Liver (tissue), 3 donors: ENCODE measurements at regions not wholly inside any gene's neighbourhood (a gene's known extent, or its start where the extent isn't known, plus 50 kb on each side); places are given as distances from the start of the nearest gene placed in this dataset.

Source experiments
- ATF3 ChIP-seq: IDR thresholded peaks from 2 replicates; pipeline ENCODE4 v1.6.1; 2016; ENCODE audit warnings: antibody characterized with exemption
- RAD21 ChIP-seq, 2 donors: IDR thresholded peaks; 2 replicates each; pipeline ENCODE4 v1.6.1; 2016; ENCODE audit warnings: antibody characterized with exemption in 2 of 2, mild to moderate bottlenecking in 2 of 2
- SP1 ChIP-seq: IDR thresholded peaks from 2 replicates; pipeline ENCODE4 v1.6.1; 2018; ENCODE audit warnings: antibody characterized with exemption, mild to moderate bottlenecking
- TF ChIP-seq, protein P1 (sequence below): fragments of 150-350 bp; IDR thresholded peaks from 2 replicates; pipeline ENCODE4 v1.5.1; 2017; ENCODE audit warnings: improper control_type of control experiment, low read depth, low read length; ENCODE audit not compliant: missing input control
- donor health status: healthy.
- donor health status: healthy.

- TF ChIP-seq, protein P1, sequence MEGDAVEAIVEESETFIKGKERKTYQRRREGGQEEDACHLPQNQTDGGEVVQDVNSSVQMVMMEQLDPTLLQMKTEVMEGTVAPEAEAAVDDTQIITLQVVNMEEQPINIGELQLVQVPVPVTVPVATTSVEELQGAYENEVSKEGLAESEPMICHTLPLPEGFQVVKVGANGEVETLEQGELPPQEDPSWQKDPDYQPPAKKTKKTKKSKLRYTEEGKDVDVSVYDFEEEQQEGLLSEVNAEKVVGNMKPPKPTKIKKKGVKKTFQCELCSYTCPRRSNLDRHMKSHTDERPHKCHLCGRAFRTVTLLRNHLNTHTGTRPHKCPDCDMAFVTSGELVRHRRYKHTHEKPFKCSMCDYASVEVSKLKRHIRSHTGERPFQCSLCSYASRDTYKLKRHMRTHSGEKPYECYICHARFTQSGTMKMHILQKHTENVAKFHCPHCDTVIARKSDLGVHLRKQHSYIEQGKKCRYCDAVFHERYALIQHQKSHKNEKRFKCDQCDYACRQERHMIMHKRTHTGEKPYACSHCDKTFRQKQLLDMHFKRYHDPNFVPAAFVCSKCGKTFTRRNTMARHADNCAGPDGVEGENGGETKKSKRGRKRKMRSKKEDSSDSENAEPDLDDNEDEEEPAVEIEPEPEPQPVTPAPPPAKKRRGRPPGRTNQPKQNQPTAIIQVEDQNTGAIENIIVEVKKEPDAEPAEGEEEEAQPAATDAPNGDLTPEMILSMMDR, result no peak
- TF ChIP-seq ATF3 (no peak), SP1 (no peak), RAD21 (IDR thresholded peaks at IDR 0.05) (no peak)
Measured at GRCh38 chrX:44735498-44735897, 108.3 kb upstream of the DUSP21 start.
